ENCODE measurements at regions not wholly inside any gene's neighbourhood (a gene's known extent, or its start where the extent isn't known, plus 50 kb on each side); places are given as distances from the start of the nearest gene placed in this dataset.
"Not testable (repeated sequence)": the region's sequence is repeated elsewhere in the genome, so short reads cannot be mapped to it uniquely, and the experiment has no call there.

- Histone ChIP-seq H3K36me3 (ENCODE audit: insufficient read depth in 1 of 2, low read depth in 1 of 2) (no peaks in the 10 kb centered on the region), H3K27ac (no peak overlapping the region), H3K9me3 (no peaks in the 10 kb centered on the region), H3K27me3 (ENCODE audit: insufficient read depth in 3 of 3, low read length in 2 of 3) (no peaks in the 10 kb centered on the region), H3K4me3 (no peak overlapping the region), H3K4me1 (no peaks in the 10 kb centered on the region)
- WGBS, 3 donors, result 94 to 100% (median 96%) methylated on average over 1 of the region's 1 CpG
- DNase-seq (no peak), ATAC-seq (no peak)
- intact Hi-C loops (cut with DNase I), result no loop called here
- TF ChIP-seq, protein P1, sequence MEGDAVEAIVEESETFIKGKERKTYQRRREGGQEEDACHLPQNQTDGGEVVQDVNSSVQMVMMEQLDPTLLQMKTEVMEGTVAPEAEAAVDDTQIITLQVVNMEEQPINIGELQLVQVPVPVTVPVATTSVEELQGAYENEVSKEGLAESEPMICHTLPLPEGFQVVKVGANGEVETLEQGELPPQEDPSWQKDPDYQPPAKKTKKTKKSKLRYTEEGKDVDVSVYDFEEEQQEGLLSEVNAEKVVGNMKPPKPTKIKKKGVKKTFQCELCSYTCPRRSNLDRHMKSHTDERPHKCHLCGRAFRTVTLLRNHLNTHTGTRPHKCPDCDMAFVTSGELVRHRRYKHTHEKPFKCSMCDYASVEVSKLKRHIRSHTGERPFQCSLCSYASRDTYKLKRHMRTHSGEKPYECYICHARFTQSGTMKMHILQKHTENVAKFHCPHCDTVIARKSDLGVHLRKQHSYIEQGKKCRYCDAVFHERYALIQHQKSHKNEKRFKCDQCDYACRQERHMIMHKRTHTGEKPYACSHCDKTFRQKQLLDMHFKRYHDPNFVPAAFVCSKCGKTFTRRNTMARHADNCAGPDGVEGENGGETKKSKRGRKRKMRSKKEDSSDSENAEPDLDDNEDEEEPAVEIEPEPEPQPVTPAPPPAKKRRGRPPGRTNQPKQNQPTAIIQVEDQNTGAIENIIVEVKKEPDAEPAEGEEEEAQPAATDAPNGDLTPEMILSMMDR (IDR thresholded peaks at IDR 0.05), result no peak
Observed at GRCh38 chr4:124163401-124163800, 549.1 kb downstream of the ANKRD50 start.

- Histone ChIP-seq H3K36me3 (ENCODE audit: insufficient read depth in 1 of 2, low read depth in 1 of 2) (no peaks in the 10 kb centered on the region), H3K27me3 (ENCODE audit: insufficient read depth in 3 of 3, low read length in 2 of 3) (no peaks in the 10 kb centered on the region), H3K4me3 (no peak overlapping the region), H3K4me1 (no peaks in the 10 kb centered on the region), H3K9me3 (no peaks in the 10 kb centered on the region), H3K27ac (no peak overlapping the region)
- WGBS, 3 donors, result 42 to 65% (median 53%) methylated on average over 2 of the region's 2 CpGs
- TF ChIP-seq, protein P1 (IDR thresholded peaks at IDR 0.05), result no peak
- intact Hi-C loops (cut with DNase I), result no loop called here
- no peak for ATAC-seq
- DNase-seq, result no peak
Observed at GRCh38 chr4:124167602-124168001, 544.9 kb downstream of the ANKRD50 start.

- intact Hi-C loops (cut with DNase I); H3K36me3 ChIP-seq (ENCODE audit: insufficient read depth in 1 of 2, low read depth in 1 of 2); H3K4me3 ChIP-seq; ATAC-seq; H3K4me1 ChIP-seq; H3K27me3 ChIP-seq (ENCODE audit: insufficient read depth in 3 of 3, low read length in 2 of 3); H3K27ac ChIP-seq; H3K9me3 ChIP-seq; DNase-seq: not testable (repeated sequence)
- 79 to 98% (median 89%) methylated on average over 1 of the region's 1 CpG for WGBS, 3 donors
Observed at GRCh38 chr4:124169524-124169923, 543.0 kb downstream of the ANKRD50 start.

DNA sequence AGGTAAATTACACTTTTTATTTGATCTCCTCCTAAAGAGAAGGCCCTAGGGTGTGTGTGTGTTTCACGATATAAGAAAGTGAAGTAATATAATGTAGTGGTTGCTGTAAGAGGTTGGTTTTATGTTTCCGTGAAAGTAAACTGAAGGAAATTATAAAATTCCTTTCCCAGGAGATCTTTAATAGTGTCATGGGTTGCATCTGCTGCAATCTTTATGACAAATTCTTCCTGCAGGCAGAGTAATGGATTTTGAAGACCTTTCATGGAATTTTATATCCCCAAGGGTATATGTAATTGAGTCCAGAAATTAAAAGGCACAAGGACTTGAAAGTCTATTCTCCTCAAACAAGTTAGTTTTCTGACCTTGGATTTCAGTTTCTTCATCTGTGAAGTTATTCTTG is 538.6 kb downstream of the ANKRD50 start:
- Histone ChIP-seq H3K27me3 (ENCODE audit: insufficient read depth in 3 of 3, low read length in 2 of 3) (no peaks in the 10 kb centered on the region), H3K36me3 (ENCODE audit: insufficient read depth in 1 of 2, low read depth in 1 of 2) (no peaks in the 10 kb centered on the region), H3K4me1 (no peaks in the 10 kb centered on the region), H3K27ac (no peak overlapping the region), H3K9me3 (no peaks in the 10 kb centered on the region), H3K4me3 (no peak overlapping the region)
- TF ChIP-seq, protein P1 (IDR thresholded peaks at IDR 0.05), result no peak
- intact Hi-C loops (cut with DNase I), result no loop called here
- WGBS, 3 donors, result 25 to 32% (median 26%) methylated on average over 2 of the region's 2 CpGs
- ATAC-seq (no peak), DNase-seq (no peak)

- no peak overlapping the region for H3K27ac ChIP-seq
- intact Hi-C loops (cut with DNase I), result no loop called here
- no peak for DNase-seq
- 91 to 95% (median 92%) methylated on average over 4 of the region's 4 CpGs for WGBS, 3 donors
- no peaks in the 10 kb centered on the region for H3K27me3 ChIP-seq (ENCODE audit: insufficient read depth in 3 of 3, low read length in 2 of 3)
- no peak for ATAC-seq
- no peak overlapping the region for H3K4me3 ChIP-seq
- H3K36me3 ChIP-seq (ENCODE audit: insufficient read depth in 1 of 2, low read depth in 1 of 2), result no peaks in the 10 kb centered on the region
- TF ChIP-seq, protein P1 (IDR thresholded peaks at IDR 0.05), result no peak
- H3K9me3 ChIP-seq, result no peaks in the 10 kb centered on the region
- no peaks in the 10 kb centered on the region for H3K4me1 ChIP-seq
Observed at GRCh38 chr4:124177647-124178425, 534.7 kb downstream of the ANKRD50 start.

All from psoas muscle (tissue), 7 donors.